ENCODE measurements at regions not wholly inside any gene's neighbourhood (a gene's known extent, or its start where the extent isn't known, plus 50 kb on each side); places are given as distances from the start of the nearest gene placed in this dataset.

DNA sequence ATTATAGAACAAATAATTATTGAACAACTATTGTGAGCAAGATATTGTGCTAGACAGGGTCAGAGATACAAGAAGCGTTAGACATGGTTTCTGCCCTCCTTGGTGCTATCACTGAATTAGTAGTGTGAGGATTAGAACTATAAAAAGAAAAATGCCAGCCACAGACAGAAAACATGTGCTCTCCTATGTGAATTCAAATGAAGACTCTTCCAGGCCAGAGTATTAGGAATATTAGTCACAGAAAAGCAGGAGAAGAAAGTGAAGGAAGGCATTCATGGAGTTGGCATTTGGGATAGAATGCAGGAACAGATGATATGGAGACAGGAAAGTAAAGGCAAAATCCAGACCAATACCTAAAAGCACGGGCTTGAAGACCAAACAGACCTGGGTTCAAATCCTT is 179.6 kb upstream of the TENM3 start:
- TF ChIP-seq NFYB (IDR thresholded peaks at IDR 0.05; ENCODE audit: insufficient read depth, low read depth, low read length) (no peak), RUNX3 (IDR thresholded peaks at IDR 0.05; ENCODE audit: low read length) (no peak), ZNF622 (IDR thresholded peaks at IDR 0.05) (no peak), GABPA (IDR thresholded peaks at IDR 0.05; ENCODE audit: low read depth) (no peak), CHD2 (IDR thresholded peaks at IDR 0.05; ENCODE audit: borderline replicate concordance, low read depth, low read length) (no peak)
- TF ChIP-seq, protein P1, sequence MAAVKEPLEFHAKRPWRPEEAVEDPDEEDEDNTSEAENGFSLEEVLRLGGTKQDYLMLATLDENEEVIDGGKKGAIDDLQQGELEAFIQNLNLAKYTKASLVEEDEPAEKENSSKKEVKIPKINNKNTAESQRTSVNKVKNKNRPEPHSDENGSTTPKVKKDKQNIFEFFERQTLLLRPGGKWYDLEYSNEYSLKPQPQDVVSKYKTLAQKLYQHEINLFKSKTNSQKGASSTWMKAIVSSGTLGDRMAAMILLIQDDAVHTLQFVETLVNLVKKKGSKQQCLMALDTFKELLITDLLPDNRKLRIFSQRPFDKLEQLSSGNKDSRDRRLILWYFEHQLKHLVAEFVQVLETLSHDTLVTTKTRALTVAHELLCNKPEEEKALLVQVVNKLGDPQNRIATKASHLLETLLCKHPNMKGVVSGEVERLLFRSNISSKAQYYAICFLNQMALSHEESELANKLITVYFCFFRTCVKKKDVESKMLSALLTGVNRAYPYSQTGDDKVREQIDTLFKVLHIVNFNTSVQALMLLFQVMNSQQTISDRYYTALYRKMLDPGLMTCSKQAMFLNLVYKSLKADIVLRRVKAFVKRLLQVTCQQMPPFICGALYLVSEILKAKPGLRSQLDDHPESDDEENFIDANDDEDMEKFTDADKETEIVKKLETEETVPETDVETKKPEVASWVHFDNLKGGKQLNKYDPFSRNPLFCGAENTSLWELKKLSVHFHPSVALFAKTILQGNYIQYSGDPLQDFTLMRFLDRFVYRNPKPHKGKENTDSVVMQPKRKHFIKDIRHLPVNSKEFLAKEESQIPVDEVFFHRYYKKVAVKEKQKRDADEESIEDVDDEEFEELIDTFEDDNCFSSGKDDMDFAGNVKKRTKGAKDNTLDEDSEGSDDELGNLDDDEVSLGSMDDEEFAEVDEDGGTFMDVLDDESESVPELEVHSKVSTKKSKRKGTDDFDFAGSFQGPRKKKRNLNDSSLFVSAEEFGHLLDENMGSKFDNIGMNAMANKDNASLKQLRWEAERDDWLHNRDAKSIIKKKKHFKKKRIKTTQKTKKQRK (IDR thresholded peaks at IDR 0.05; ENCODE audit: low read depth, low read length): no peak
- TF ChIP-seq, protein P2, sequence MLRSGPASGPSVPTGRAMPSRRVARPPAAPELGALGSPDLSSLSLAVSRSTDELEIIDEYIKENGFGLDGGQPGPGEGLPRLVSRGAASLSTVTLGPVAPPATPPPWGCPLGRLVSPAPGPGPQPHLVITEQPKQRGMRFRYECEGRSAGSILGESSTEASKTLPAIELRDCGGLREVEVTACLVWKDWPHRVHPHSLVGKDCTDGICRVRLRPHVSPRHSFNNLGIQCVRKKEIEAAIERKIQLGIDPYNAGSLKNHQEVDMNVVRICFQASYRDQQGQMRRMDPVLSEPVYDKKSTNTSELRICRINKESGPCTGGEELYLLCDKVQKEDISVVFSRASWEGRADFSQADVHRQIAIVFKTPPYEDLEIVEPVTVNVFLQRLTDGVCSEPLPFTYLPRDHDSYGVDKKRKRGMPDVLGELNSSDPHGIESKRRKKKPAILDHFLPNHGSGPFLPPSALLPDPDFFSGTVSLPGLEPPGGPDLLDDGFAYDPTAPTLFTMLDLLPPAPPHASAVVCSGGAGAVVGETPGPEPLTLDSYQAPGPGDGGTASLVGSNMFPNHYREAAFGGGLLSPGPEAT (IDR thresholded peaks at IDR 0.05; ENCODE audit: low read depth): no peak
- TF ChIP-seq, protein P3, sequence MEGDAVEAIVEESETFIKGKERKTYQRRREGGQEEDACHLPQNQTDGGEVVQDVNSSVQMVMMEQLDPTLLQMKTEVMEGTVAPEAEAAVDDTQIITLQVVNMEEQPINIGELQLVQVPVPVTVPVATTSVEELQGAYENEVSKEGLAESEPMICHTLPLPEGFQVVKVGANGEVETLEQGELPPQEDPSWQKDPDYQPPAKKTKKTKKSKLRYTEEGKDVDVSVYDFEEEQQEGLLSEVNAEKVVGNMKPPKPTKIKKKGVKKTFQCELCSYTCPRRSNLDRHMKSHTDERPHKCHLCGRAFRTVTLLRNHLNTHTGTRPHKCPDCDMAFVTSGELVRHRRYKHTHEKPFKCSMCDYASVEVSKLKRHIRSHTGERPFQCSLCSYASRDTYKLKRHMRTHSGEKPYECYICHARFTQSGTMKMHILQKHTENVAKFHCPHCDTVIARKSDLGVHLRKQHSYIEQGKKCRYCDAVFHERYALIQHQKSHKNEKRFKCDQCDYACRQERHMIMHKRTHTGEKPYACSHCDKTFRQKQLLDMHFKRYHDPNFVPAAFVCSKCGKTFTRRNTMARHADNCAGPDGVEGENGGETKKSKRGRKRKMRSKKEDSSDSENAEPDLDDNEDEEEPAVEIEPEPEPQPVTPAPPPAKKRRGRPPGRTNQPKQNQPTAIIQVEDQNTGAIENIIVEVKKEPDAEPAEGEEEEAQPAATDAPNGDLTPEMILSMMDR (IDR thresholded peaks at IDR 0.05 in 2 of 3, conservative IDR thresholded peaks at IDR 0.05 in 1 of 3; ENCODE audit: control insufficient read depth in 2 of 3, extremely low read depth in 1 of 3, insufficient read depth in 1 of 3, low read depth in 3 of 3, low read length in 3 of 3): no peak
- TF ChIP-seq, protein P4, sequence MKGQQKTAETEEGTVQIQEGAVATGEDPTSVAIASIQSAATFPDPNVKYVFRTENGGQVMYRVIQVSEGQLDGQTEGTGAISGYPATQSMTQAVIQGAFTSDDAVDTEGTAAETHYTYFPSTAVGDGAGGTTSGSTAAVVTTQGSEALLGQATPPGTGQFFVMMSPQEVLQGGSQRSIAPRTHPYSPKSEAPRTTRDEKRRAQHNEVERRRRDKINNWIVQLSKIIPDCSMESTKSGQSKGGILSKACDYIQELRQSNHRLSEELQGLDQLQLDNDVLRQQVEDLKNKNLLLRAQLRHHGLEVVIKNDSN (IDR thresholded peaks at IDR 0.05; ENCODE audit: borderline replicate concordance, extremely low read length, insufficient read depth, low read depth, low read length): no peak
- TF ChIP-seq, protein P5, sequence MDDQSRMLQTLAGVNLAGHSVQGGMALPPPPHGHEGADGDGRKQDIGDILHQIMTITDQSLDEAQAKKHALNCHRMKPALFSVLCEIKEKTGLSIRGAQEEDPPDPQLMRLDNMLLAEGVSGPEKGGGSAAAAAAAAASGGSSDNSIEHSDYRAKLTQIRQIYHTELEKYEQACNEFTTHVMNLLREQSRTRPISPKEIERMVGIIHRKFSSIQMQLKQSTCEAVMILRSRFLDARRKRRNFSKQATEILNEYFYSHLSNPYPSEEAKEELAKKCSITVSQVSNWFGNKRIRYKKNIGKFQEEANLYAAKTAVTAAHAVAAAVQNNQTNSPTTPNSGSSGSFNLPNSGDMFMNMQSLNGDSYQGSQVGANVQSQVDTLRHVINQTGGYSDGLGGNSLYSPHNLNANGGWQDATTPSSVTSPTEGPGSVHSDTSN (IDR thresholded peaks at IDR 0.05; ENCODE audit: insufficient replicate concordance, low read depth, low read length): no peak

All from GM12878 (cell line).